ENCODE measurements at regions not wholly inside any gene's neighbourhood (a gene's known extent, or its start where the extent isn't known, plus 50 kb on each side); places are given as distances from the start of the nearest gene placed in this dataset.
A peak's percentile ranks its signal among the peaks of the same experiment; 100 is the strongest.

GRCh38 chr2:111679202-111679601 is 204.8 kb downstream of the ANAPC1 start:
- no peaks in the 10 kb centered on the region for H3K27me3 Mint-ChIP-seq
- no peak overlapping the region for H3K4me3 Mint-ChIP-seq
- H3K4me1 Mint-ChIP-seq, result no peaks in the 10 kb centered on the region
- no peaks in the 10 kb centered on the region for H3K9me3 Mint-ChIP-seq
- peaks cover 2% of the 10 kb centered on the region for H3K36me3 Mint-ChIP-seq
- H3K27ac Mint-ChIP-seq, result no peak overlapping the region

GRCh38 chr2:111684611-111685010 is 199.4 kb downstream of the ANAPC1 start:
- H3K27ac Mint-ChIP-seq, result peak overlapping the region in 1 of 3 donors; percentile 50
- no peaks in the 10 kb centered on the region for H3K27me3 Mint-ChIP-seq
- no peak overlapping the region for H3K4me3 Mint-ChIP-seq
- no peaks in the 10 kb centered on the region for H3K4me1 Mint-ChIP-seq
- no peaks in the 10 kb centered on the region for H3K36me3 Mint-ChIP-seq
- no peaks in the 10 kb centered on the region for H3K9me3 Mint-ChIP-seq

GRCh38 chr2:111685342-111685741 is 198.7 kb downstream of the ANAPC1 start:
- Mint-ChIP-seq H3K27ac (peak overlapping the region in 1 of 3 donors; percentile 50), H3K4me3 (no peak overlapping the region), H3K9me3 (no peaks in the 10 kb centered on the region), H3K27me3 (no peaks in the 10 kb centered on the region), H3K4me1 (no peaks in the 10 kb centered on the region), H3K36me3 (no peaks in the 10 kb centered on the region)

GRCh38 chr2:111686994-111687393 is 197.0 kb downstream of the ANAPC1 start:
- Mint-ChIP-seq H3K27me3 (no peaks in the 10 kb centered on the region), H3K4me1 (no peaks in the 10 kb centered on the region), H3K27ac (no peak overlapping the region), H3K9me3 (no peaks in the 10 kb centered on the region), H3K4me3 (no peak overlapping the region), H3K36me3 (peaks cover 3% of the 10 kb centered on the region)

- Mint-ChIP-seq H3K36me3 (peaks cover 3% of the 10 kb centered on the region), H3K9me3 (no peaks in the 10 kb centered on the region), H3K4me1 (no peaks in the 10 kb centered on the region), H3K27ac (no peak overlapping the region), H3K4me3 (no peak overlapping the region), H3K27me3 (peaks cover 1% of the 10 kb centered on the region)
These were observed 196.1 kb downstream of the ANAPC1 start for GRCh38 chr2:111687911-111688310.

GRCh38 chr2:111688482-111688881 is 195.5 kb downstream of the ANAPC1 start:
- Mint-ChIP-seq H3K9me3 (peaks cover 0 to 1% (median 0%) of the 10 kb centered on the region in 3 donors), H3K27ac (no peak overlapping the region), H3K36me3 (peaks cover 3% of the 10 kb centered on the region), H3K4me3 (no peak overlapping the region), H3K4me1 (no peaks in the 10 kb centered on the region), H3K27me3 (peaks cover 1% of the 10 kb centered on the region)

DNA sequence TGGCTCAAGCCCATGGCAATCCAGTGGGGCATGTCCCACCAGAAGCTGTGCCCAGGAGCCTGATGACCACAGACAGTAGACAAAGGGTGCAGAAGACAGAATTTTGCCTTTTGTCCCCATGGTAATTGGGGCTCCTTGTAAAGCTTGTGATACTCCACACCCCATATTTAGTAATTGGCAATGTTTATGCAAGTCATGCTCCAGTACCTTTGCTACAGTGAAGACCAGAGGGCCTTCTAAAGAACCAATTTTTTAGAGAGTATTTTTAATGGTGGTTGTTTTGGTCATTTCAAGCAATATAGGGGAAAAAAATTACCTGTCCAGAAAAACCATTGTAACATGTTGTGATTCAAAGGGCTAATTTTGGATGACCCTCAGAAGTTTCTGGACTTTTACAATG is 194.8 kb downstream of the ANAPC1 start:
- no peak overlapping the region for H3K4me3 Mint-ChIP-seq
- peaks cover 3% of the 10 kb centered on the region for H3K27me3 Mint-ChIP-seq
- H3K9me3 Mint-ChIP-seq, result peaks cover 0 to 1% (median 0%) of the 10 kb centered on the region in 3 donors
- no peaks in the 10 kb centered on the region for H3K4me1 Mint-ChIP-seq
- no peak overlapping the region for H3K27ac Mint-ChIP-seq
- H3K36me3 Mint-ChIP-seq, result peaks cover 3% of the 10 kb centered on the region

- peaks cover 0 to 1% (median 0%) of the 10 kb centered on the region in 3 donors for H3K9me3 Mint-ChIP-seq
- peaks cover 3% of the 10 kb centered on the region for H3K27me3 Mint-ChIP-seq
- no peak overlapping the region for H3K27ac Mint-ChIP-seq
- H3K4me3 Mint-ChIP-seq, result no peak overlapping the region
- peaks cover 0 to 2% (median 0%) of the 10 kb centered on the region in 3 donors for H3K4me1 Mint-ChIP-seq
- H3K36me3 Mint-ChIP-seq, result peaks cover 3% of the 10 kb centered on the region
These were observed 194.1 kb downstream of the ANAPC1 start for GRCh38 chr2:111689941-111690340.

DNA sequence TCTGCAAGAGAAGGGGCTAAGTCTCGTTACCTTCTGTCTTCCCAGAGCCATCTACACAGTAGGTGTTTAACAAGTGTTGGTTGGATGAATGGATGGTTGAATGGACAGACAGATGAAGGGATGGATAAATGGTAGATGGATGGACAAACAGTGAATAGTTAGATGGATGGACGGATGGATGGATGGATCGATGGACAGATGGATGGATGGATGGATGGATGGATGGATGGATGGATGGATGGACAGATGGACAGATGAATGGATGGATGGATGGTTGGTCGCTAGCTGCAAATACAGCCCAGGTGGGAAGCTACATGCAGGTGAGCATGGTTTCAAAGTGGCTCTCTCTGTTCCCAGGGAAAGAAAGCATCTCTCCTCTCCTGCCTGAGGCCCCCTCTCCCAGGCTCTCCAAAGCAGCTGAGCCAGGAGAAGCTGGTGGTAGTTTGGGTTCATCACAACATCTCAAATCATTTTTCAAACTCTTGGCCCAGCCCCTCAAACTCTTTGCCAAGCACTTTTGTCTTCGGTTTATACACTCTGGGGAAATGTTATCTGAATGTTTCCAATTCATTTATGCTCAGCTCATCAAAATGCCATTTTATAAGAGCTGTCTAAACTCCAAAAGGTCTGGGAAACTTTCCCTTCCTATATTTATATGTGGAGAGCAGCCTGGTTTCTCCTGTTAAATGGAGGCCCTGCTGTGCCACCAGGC is 192.7 kb downstream of the ANAPC1 start:
- H3K36me3 Mint-ChIP-seq, result peaks cover 7% of the 10 kb centered on the region
- H3K4me3 Mint-ChIP-seq, result no peak overlapping the region
- H3K27ac Mint-ChIP-seq, result no peak overlapping the region
- peaks cover 3% of the 10 kb centered on the region for H3K27me3 Mint-ChIP-seq
- H3K4me1 Mint-ChIP-seq, result peaks cover 0 to 2% (median 0%) of the 10 kb centered on the region in 3 donors
- peaks cover 0 to 4% (median 0%) of the 10 kb centered on the region in 3 donors for H3K9me3 Mint-ChIP-seq

DNA sequence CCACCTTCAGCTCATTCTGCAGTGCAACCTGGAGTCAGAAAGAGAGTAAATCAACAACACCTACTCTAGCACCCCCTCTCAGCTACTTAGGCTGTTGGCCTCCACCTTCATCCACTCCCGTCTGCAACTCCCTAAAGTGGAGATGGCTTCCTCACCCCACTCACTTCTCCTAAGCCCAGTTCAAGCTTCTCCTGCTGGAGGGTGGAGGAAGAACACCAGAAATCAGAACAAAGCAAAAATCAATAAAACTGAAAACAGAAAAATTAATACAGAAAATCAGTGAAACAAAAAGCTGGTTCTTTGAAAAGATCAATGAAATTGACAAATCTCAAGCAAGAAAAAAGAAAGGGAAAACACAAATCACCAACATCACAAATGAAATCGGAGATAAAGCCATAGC is 191.7 kb downstream of the ANAPC1 start:
- no peak overlapping the region for H3K4me3 Mint-ChIP-seq
- peaks cover 7% of the 10 kb centered on the region for H3K36me3 Mint-ChIP-seq
- peaks cover 0 to 4% (median 0%) of the 10 kb centered on the region in 3 donors for H3K9me3 Mint-ChIP-seq
- H3K27ac Mint-ChIP-seq, result no peak overlapping the region
- H3K27me3 Mint-ChIP-seq, result peaks cover 3% of the 10 kb centered on the region
- peaks cover 0 to 2% (median 0%) of the 10 kb centered on the region in 3 donors for H3K4me1 Mint-ChIP-seq

- Mint-ChIP-seq H3K27ac (peak overlapping the region in 1 of 3 donors; percentile 95), H3K36me3 (peaks cover 7% of the 10 kb centered on the region)
These were observed 189.3 kb downstream of the ANAPC1 start for GRCh38 chr2:111694700-111695101.

DNA sequence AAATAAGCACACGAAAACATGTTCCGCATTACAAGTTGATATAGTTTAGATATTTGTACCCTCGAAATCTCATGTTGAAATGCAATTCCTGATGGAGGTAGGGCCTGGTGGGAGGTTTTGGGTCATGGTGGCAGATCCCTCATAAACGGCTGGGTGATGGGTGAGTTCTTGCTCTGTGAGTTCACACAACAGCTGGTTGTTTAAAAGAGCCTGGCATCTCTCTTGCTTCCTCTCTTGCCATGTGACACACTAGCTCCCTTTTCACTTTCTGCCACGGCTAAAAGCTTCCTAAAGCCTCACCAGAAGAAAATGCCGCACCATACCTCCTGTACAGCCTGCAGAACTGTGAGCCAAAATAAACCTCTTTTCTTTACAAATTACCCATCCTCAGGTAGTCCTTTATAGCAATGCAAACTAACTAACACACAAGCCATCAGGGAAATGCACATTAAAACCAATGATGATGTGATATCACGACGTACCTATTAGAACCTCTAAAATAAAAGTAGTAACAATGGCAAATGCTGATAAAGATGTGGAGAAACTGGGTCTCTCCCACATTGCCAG is 188.5 kb downstream of the ANAPC1 start:
- Mint-ChIP-seq H3K36me3 (peaks cover 7% of the 10 kb centered on the region), H3K27me3 (peaks cover 9% of the 10 kb centered on the region), H3K4me3 (no peak overlapping the region), H3K4me1 (peaks cover 0 to 8% (median 4%) of the 10 kb centered on the region in 3 donors), H3K9me3 (peaks cover 0 to 4% (median 0%) of the 10 kb centered on the region in 3 donors), H3K27ac (no peak overlapping the region)

More at GRCh38 chr2:111694700-111695101, 189.3 kb downstream of the ANAPC1 start:
- Mint-ChIP-seq H3K4me1 (peaks cover 0 to 8% (median 4%) of the 10 kb centered on the region in 3 donors), H3K27me3 (peaks cover 9% of the 10 kb centered on the region), H3K9me3 (peaks cover 0 to 4% (median 0%) of the 10 kb centered on the region in 3 donors), H3K4me3 (no peak overlapping the region)

GRCh38 chr2:111696226-111696625 is 187.8 kb downstream of the ANAPC1 start:
- H3K36me3 Mint-ChIP-seq, result peaks cover 4% of the 10 kb centered on the region
- H3K4me3 Mint-ChIP-seq, result no peak overlapping the region
- peaks cover 0 to 4% (median 0%) of the 10 kb centered on the region in 3 donors for H3K9me3 Mint-ChIP-seq
- peaks cover 9% of the 10 kb centered on the region for H3K27me3 Mint-ChIP-seq
- H3K4me1 Mint-ChIP-seq, result peaks cover 0 to 8% (median 4%) of the 10 kb centered on the region in 3 donors
- no peak overlapping the region for H3K27ac Mint-ChIP-seq

- Mint-ChIP-seq H3K36me3 (peaks cover 4% of the 10 kb centered on the region), H3K4me1 (peaks cover 0 to 9% (median 8%) of the 10 kb centered on the region in 3 donors), H3K9me3 (peaks cover 0 to 4% (median 0%) of the 10 kb centered on the region in 3 donors), H3K27ac (no peak overlapping the region), H3K27me3 (peaks cover 8% of the 10 kb centered on the region), H3K4me3 (no peak overlapping the region)
These were observed 186.4 kb downstream of the ANAPC1 start for GRCh38 chr2:111697560-111697959.

DNA sequence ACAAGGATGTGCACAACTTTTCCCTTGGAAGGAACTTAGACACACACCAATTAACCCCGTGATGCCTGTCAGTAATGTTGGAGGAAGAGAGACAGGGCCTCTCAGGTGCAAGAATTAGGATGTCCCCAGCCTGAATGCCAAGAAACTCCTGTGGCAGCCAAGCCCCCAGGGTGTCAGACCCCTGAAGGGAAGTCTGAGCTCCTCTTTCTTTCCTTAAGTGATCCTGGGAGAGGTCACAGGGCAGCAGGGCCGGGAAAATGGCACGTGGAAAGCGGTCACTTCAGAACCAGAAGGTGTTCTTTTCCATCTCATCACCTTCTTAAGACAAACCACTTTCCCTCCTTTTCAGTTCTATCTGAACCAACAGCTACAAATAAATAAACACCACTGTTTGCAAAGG is 185.9 kb downstream of the ANAPC1 start:
- Mint-ChIP-seq H3K27ac (no peak overlapping the region), H3K36me3 (peaks cover 4% of the 10 kb centered on the region), H3K4me3 (no peak overlapping the region), H3K27me3 (peaks cover 8% of the 10 kb centered on the region), H3K9me3 (peaks cover 0 to 4% (median 0%) of the 10 kb centered on the region in 3 donors), H3K4me1 (peaks cover 0 to 9% (median 8%) of the 10 kb centered on the region in 3 donors)

Measured in IgD-negative memory B cell (primary cell).